Inflammatory macrophage (primary cell): ENCODE measurements at regions not wholly inside any gene's neighbourhood (a gene's known extent, or its start where the extent isn't known, plus 50 kb on each side); places are given as distances from the start of the nearest gene placed in this dataset.
"Not testable (repeated sequence)": the region's sequence is repeated elsewhere in the genome, so short reads cannot be mapped to it uniquely, and the experiment has no call there.

Experiments
- DNase-seq, 2 donors: peaks; one replicate each; pipeline ENCODE4 v3.0.0-alpha.2; 2020 to 2022

DNA sequence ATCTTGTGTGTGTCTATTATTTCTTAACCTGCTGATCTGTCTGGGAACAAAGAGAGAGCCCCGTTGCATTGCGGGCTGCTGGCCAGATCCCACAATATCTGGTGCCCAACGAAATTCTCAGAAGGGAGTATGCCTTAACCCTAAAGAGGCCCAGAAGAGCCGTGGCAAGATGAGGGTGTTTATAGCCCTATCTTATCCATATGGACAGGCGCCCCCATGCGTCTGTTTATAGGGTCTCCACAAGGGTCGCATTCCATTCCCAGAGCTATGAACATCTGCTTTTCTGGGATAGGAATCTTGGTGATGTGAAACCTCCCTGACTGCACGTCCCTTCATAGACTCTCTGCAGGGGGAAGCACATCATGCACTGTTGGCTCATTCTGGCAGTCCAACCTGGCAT lies 1262.5 kb downstream of the RAPGEF2 start:
- not testable (repeated sequence) for DNase-seq

GRCh38 chr4:160370046-160370445 lies 1267.2 kb downstream of the RAPGEF2 start:
- DNase-seq: no peak

GRCh38 chr4:160371446-160371845 lies 1268.6 kb downstream of the RAPGEF2 start:
- no peak for DNase-seq

GRCh38 chr4:160372390-160372789 lies 1269.5 kb downstream of the RAPGEF2 start:
- no peak for DNase-seq

- no peak for DNase-seq
These were observed 1271.0 kb downstream of the RAPGEF2 start for GRCh38 chr4:160373911-160374310.

DNA sequence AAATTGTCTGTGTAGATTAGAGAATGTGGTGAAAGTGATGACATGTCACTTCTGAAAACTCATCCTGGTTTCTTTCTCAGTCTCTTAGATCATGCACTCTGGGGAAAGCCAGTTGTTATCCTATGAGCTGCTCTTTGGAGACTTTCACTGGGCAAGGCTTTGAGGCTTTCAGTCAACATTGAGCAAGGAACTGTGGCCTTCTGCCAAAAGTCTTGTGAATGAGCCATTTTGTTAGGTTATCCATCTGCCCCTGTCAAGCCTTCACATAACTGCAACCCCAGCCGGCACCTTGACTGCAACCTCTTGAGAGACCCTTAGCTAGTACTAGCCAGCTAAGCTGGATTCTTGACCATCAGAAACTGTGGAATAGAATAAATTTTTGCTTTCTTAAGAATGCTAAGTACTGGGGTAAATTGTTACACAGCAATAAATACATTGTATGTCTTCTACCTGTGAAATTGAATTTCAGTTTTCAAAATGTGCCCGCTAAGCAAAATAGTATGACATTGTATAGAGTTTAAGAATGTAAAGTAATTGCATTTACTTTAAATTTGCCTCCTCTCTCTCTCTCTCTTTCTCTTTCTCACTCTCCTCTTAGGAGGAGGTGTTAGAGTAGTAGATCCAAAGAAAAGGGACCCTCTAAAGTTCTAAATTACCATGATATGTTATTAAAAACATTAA lies 1273.0 kb downstream of the RAPGEF2 start:
- DNase-seq: no peak

- DNase-seq: no peak
These were observed 1284.0 kb downstream of the RAPGEF2 start for GRCh38 chr4:160386846-160387245.

DNA sequence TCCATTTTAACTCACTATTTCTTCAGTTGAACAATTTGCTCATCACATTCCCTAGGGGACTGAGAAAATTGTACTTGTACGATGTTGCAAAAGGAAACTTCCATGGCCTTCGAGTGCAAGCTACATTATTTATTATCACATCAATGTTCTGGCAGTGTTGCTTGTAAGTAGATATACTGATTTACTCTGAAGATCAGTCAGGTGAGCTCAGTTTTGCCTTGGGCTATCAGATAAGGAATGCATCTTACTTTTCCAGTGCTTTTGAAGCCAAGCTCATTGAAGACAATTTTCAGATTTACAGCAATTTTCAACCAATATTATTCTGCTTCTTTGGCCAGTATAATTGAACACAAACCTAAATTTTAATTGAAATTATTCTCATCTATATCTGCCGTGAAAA lies 1296.9 kb downstream of the RAPGEF2 start:
- DNase-seq: no peak

- no peak for DNase-seq
These were observed 1300.2 kb downstream of the RAPGEF2 start for GRCh38 chr4:160403081-160403480.

GRCh38 chr4:160406263-160406825 lies 1303.5 kb downstream of the RAPGEF2 start:
- DNase-seq: no peak

- DNase-seq: no peak
These were observed 1311.6 kb downstream of the RAPGEF2 start for GRCh38 chr4:160414496-160414895.

GRCh38 chr4:160423879-160424451 lies 1321.1 kb downstream of the RAPGEF2 start:
- no peak for DNase-seq

- no peak for DNase-seq
These were observed 1323.4 kb downstream of the RAPGEF2 start for GRCh38 chr4:160426233-160426632.

- no peak for DNase-seq
These were observed 1348.0 kb downstream of the RAPGEF2 start for GRCh38 chr4:160450876-160451275.

GRCh38 chr4:160481696-160482690 lies 1379.1 kb downstream of the RAPGEF2 start:
- DNase-seq: not testable (repeated sequence)

GRCh38 chr4:160485071-160485687 lies 1382.3 kb downstream of the RAPGEF2 start:
- DNase-seq: no peak

DNA sequence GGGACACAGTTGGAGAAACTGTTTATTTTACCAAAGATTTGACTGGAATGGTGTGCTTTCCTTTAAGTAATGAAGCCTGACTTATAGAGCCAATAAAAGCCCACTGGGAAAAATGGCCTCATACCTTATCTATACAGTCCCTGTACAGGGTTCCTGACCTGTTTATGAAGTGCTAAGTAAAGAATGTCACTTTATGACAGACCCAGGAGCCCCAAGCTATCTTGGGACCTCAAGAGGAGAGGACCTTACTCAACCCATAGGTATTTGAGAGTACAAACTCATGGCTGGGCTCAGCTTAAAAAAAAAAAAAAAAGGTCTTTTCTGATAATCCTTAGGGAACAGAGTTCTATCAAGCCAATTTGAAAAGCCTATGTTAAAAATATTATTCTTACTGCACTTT lies 1389.3 kb downstream of the RAPGEF2 start:
- no peak for DNase-seq

DNA sequence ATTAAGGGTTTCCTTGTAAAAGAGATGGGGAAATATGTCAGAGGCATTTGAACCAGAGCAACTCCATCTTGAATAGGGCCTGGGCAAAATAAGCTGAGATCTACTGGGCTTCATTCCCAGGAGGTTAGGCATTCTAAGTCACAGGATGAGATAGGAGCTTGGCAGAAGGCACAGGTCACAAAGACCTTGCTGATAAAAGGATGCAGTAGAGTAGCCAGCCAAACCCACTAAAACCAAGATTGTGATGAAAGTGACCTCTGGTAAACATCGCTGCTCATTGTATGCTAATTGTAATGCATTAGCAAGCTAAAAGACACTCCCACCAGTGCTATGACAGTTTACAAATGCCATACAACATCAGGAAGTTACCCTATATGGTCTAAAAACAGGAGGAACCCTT lies 1390.3 kb downstream of the RAPGEF2 start:
- DNase-seq: no peak

- DNase-seq: no peak
These were observed 1392.5 kb downstream of the RAPGEF2 start for GRCh38 chr4:160495356-160495755.

DNA sequence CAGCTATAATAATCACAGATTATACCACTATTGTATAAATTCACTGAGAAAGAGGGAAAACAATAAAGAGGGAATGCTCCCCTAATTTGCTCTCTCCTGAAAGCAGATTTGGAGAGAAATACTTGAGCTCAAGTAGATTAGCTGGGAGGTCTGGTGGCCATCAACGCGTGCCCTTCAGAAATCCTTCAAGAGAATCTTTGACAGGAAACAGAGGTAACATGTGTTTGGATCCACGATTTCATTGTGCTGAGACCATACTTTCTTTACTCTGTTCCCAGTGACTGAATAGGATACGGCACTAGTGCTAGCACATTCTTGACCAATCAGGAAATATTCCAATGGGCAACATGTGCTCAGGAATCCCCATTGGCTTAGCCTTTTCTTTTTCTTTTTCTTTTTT lies 1395.3 kb downstream of the RAPGEF2 start:
- DNase-seq: no peak

DNA sequence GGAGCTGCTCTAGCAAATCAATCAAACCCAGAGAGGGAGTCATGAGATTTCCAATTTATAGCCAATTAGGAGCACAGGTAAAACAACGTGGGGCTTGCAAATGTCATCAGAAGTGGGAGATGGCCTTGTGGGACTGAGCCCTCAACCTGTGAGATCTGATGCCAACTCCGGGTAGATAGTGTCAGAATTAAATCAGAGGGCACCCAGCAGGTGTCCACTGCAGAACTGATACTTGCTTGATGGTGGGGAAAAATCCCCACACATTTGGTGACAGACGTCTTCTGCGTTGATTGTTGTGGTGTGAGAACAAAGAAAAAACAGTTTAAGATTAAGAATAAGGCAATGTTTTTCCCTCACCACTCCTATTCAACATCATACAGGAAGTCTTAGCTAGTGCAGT lies 1402.8 kb downstream of the RAPGEF2 start:
- DNase-seq: no peak

DNA sequence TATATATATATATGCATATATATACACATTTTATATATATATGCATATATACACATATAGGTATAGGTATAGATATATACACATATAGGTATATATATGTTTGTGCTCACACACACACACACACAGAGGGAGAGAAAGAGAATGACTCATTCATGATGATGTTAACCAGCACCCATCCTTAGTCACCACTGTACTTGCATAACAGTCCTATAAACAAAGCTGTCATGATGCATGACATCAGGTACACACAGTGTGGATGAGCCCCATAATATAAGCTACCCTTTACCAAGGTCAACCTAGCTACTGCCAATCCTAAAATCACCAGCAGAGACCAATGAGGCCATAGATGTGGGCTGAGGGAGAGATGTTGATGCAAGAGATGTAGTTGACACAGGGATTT lies 1408.0 kb downstream of the RAPGEF2 start:
- no peak for DNase-seq

- DNase-seq: no peak
These were observed 1411.2 kb downstream of the RAPGEF2 start for GRCh38 chr4:160514126-160514525.
